HCT116 (cell line): ENCODE measurements at regions not wholly inside any gene's neighbourhood (a gene's known extent, or its start where the extent isn't known, plus 50 kb on each side); places are given as distances from the start of the nearest gene placed in this dataset.

Experiments used
- ATAC-seq: fragments of 200-7000 bp; cut with Tn5 transposase; 2 replicates; pipeline ENCODE4 v1.9.1; 2020; ENCODE audit warnings: mild to moderate bottlenecking, moderate library complexity
- BruUV-seq: library from RNA; stranded (reverse); fragments of 400-500 nt; replicated peaks from 2 replicates; lab custom pipeline; 2021; lab: Mats Ljungman, UMichigan
- CTCF ChIA-PET: fragments of 300-600 bp; sonication (Branson Sonifier 250); formaldehyde crosslinking; loops from one replicate; lab custom pipeline; 2021; ENCODE audit warnings: antibody characterized with exemption; lab: Charles Lee
- POLR2A ChIA-PET: fragments of 300-600, 350-600 bp; sonication (Branson Sonifier 250); formaldehyde crosslinking; loops from one replicate; lab custom pipeline; 2021; ENCODE audit warnings: antibody characterized with exemption; lab: Charles Lee
- RAD21 ChIA-PET, 2 experiments: fragments of 300-600 bp; sonication (Branson Sonifier 250); formaldehyde crosslinking; loops; one replicate each; lab custom pipeline; 2023; ENCODE audit warnings: low total read pairs in 2 of 2; ENCODE audit not compliant: uncharacterized antibody in 2 of 2, unreplicated experiment in 2 of 2, low non-redundant PET in 1 of 2; lab: Charles Lee
- DNase-seq: peaks from one replicate; pipeline ENCODE4 v3.0.0-alpha.2; 2010; ENCODE audit warnings: low read depth, low spot score
- H2AFZ ChIP-seq: fragments of 200-600 bp; shearing (Covaris generic), sonication (generic); 2 replicates; pipeline ENCODE4 v1.6.1; 2017; ENCODE audit warnings: low read depth, mixed run types, mixed read lengths, antibody characterized with exemption, low read length; ENCODE audit not compliant: poor library complexity, severe bottlenecking
- H3K27ac ChIP-seq: 2 replicates; pipeline ENCODE4 v1.5.1; 2012; ENCODE audit warnings: low read depth, low read length
- H3K27me3 ChIP-seq: fragments of 200-600 bp; sonication (generic); 2 replicates; pipeline ENCODE4 v1.6.1; 2016; ENCODE audit warnings: mixed run types, low read length, mixed read lengths; ENCODE audit not compliant: insufficient read depth
- H3K36me3 ChIP-seq, 2 experiments: fragments of 200-500 bp in 1 of 2; fragments of 200-600 bp in 1 of 2; sonication (Bioruptor generic) in 1 of 2; sonication (generic) in 1 of 2; 2 replicates each; pipeline versions ENCODE4 v1.5.1 to v1.6.1; 2014 to 2016; ENCODE audit warnings: low read length in 2 of 2, inconsistent platforms in 1 of 2, mixed read lengths in 1 of 2, mixed run types in 1 of 2; ENCODE audit not compliant: insufficient read depth in 2 of 2, control insufficient read depth in 1 of 2
- H3K4me1 ChIP-seq, 2 experiments: fragments of 200-600 bp in 1 of 2; sonication (generic) in 1 of 2; 2 replicates each; pipeline versions ENCODE4 v1.5.1 to v1.6.1; 2012 to 2017; ENCODE audit warnings: low read length in 2 of 2, inconsistent platforms in 1 of 2, mild to moderate bottlenecking in 1 of 2, mixed read lengths in 1 of 2, mixed run types in 1 of 2, moderate library complexity in 1 of 2; ENCODE audit not compliant: insufficient read depth in 2 of 2, control insufficient read depth in 1 of 2
- H3K4me2 ChIP-seq: fragments of 200-600 bp; sonication (generic); 2 replicates; pipeline ENCODE4 v1.6.1; 2017; ENCODE audit warnings: mixed run types, low read length, mixed read lengths
- H3K4me3 ChIP-seq, 2 experiments: fragments of 200-600 bp in 1 of 2; sonication (generic) in 1 of 2; replicated peaks in 1 of 2; 2 replicates each; pipeline ENCODE4 v1.5.1; 2011 to 2016; ENCODE audit warnings: low read length in 2 of 2, control low read depth in 1 of 2, low read depth in 1 of 2, mild to moderate bottlenecking in 1 of 2, mixed read lengths in 1 of 2, mixed run types in 1 of 2
- H3K79me2 ChIP-seq: fragments of 200-600 bp; sonication (generic); 2 replicates; pipeline ENCODE4 v1.6.1; 2017; ENCODE audit warnings: mild to moderate bottlenecking, mixed run types, low read length, moderate library complexity, mixed read lengths; ENCODE audit not compliant: insufficient read depth
- H3K9ac ChIP-seq: fragments of 200-600 bp; sonication (generic); 2 replicates; pipeline ENCODE4 v1.6.1; 2016; ENCODE audit warnings: low read length, mixed read lengths
- H3K9me2 ChIP-seq: fragments of 200-600 bp; sonication (generic), shearing (Covaris generic); 2 replicates; pipeline ENCODE4 v1.6.1; 2017; ENCODE audit warnings: mixed run types, mild to moderate bottlenecking, moderate library complexity; ENCODE audit not compliant: insufficient read depth
- H3K9me3 ChIP-seq, 2 experiments: fragments of 200-500 bp in 1 of 2; fragments of 200-600 bp in 1 of 2; sonication (Bioruptor generic) in 1 of 2; sonication (generic) in 1 of 2; 2 replicates each; pipeline ENCODE4 v1.6.1; 2014 to 2017; ENCODE audit warnings: low read length in 2 of 2, mixed read lengths in 2 of 2, inconsistent platforms in 1 of 2, low read depth in 1 of 2, mild to moderate bottlenecking in 1 of 2, mixed run types in 1 of 2, moderate library complexity in 1 of 2; ENCODE audit not compliant: control insufficient read depth in 1 of 2, insufficient read depth in 1 of 2
- H4K20me1 ChIP-seq: fragments of 200-600 bp; sonication (generic), shearing (Covaris generic); 2 replicates; pipeline ENCODE4 v1.6.1; 2017; ENCODE audit warnings: mixed run types, mild to moderate bottlenecking, moderate library complexity; ENCODE audit not compliant: insufficient read depth
- ATF3 ChIP-seq: IDR thresholded peaks from 2 replicates; pipeline ENCODE4 v1.6.1; 2012
- EGR1 ChIP-seq: IDR thresholded peaks from 2 replicates; pipeline ENCODE4 v1.6.1; 2012; ENCODE audit warnings: low read depth
- ELF1 ChIP-seq: IDR thresholded peaks from 2 replicates; pipeline ENCODE4 v1.6.1; 2012; ENCODE audit warnings: low read depth, borderline replicate concordance
- EZH2 ChIP-seq: fragments of 200-600 bp; sonication (generic); IDR thresholded peaks from 2 replicates; pipeline ENCODE4 v1.6.1; 2017; ENCODE audit warnings: antibody characterized with exemption, mixed run types
- FOSL1 ChIP-seq: IDR thresholded peaks from 2 replicates; pipeline ENCODE4 v1.6.1; 2012; ENCODE audit warnings: low read depth
- POLR2A ChIP-seq: IDR thresholded peaks from 2 replicates; pipeline ENCODE4 v1.7.0; 2011; ENCODE audit warnings: borderline replicate concordance; ENCODE audit not compliant: insufficient read depth, insufficient read length; ENCODE audit errors: extremely low read depth
- SIN3A ChIP-seq: IDR thresholded peaks from 2 replicates; pipeline ENCODE4 v1.6.1; 2012; ENCODE audit warnings: low read depth
- SRF ChIP-seq: IDR thresholded peaks from 2 replicates; pipeline ENCODE4 v1.6.1; 2012; ENCODE audit warnings: low read depth
- TCF7L2 ChIP-seq: IDR thresholded peaks from 2 replicates; pipeline ENCODE4 v1.7.0; 2011; ENCODE audit warnings: borderline replicate concordance, inconsistent platforms; ENCODE audit not compliant: insufficient read depth, insufficient read length; ENCODE audit errors: extremely low read depth
- YY1 ChIP-seq: IDR thresholded peaks from 2 replicates; pipeline ENCODE4 v1.6.1; 2011; ENCODE audit warnings: low read length, low read depth, moderate library complexity, mild to moderate bottlenecking; ENCODE audit not compliant: insufficient replicate concordance; ENCODE audit errors: extremely low read depth
- ZFX ChIP-seq: fragments of 450-650 bp; IDR thresholded peaks from 2 replicates; pipeline ENCODE4 v1.6.1; 2017
- intact Hi-C: fragments of 100-400 bp; cut with micrococcal nuclease; formaldehyde crosslinking; loops from 2 replicates; pipeline ENCODE4 v1.10.0; 2022
- TF ChIP-seq, protein P1 (sequence below): IDR thresholded peaks from 2 replicates; pipeline ENCODE4 v1.6.1; 2011; ENCODE audit warnings: mild to moderate bottlenecking, low read length, moderate library complexity; ENCODE audit not compliant: insufficient replicate concordance; ENCODE audit errors: extremely low read depth
- TF ChIP-seq, protein P2 (sequence below), 3 experiments: fragments of 200-600 bp in 1 of 3; sonication (generic) in 1 of 3; IDR thresholded peaks in 2 of 3; conservative IDR thresholded peaks in 1 of 3; 2 replicates each; pipeline ENCODE4 v1.5.1; 2012 to 2017; ENCODE audit warnings: low read depth in 2 of 3, low read length in 2 of 3, antibody characterized with exemption in 1 of 3, borderline replicate concordance in 1 of 3, control low read depth in 1 of 3, mild to moderate bottlenecking in 1 of 3, mixed read lengths in 1 of 3, mixed run types in 1 of 3, moderate library complexity in 1 of 3; ENCODE audit not compliant: insufficient read depth in 1 of 3

GRCh38 chr4:67198727-67199126, 346.6 kb downstream of the CENPC start:
- no peak overlapping the region for H3K9ac ChIP-seq
- RAD21 ChIA-PET: no interaction called here
- intact Hi-C loops: no loop called here
- no peak overlapping the region for H3K27ac ChIP-seq
- 0 out of 4 replicates have a peak, but pooled peaks cover 0 to 3% of the 10 kb centered on the region in 2 experiments for H3K9me3 ChIP-seq
- TF ChIP-seq SIN3A (no peak), FOSL1 (no peak), TCF7L2 (no peak), YY1 (no peak), POLR2A (no peak), EZH2 (no peak)
- TF ChIP-seq, protein P1, sequence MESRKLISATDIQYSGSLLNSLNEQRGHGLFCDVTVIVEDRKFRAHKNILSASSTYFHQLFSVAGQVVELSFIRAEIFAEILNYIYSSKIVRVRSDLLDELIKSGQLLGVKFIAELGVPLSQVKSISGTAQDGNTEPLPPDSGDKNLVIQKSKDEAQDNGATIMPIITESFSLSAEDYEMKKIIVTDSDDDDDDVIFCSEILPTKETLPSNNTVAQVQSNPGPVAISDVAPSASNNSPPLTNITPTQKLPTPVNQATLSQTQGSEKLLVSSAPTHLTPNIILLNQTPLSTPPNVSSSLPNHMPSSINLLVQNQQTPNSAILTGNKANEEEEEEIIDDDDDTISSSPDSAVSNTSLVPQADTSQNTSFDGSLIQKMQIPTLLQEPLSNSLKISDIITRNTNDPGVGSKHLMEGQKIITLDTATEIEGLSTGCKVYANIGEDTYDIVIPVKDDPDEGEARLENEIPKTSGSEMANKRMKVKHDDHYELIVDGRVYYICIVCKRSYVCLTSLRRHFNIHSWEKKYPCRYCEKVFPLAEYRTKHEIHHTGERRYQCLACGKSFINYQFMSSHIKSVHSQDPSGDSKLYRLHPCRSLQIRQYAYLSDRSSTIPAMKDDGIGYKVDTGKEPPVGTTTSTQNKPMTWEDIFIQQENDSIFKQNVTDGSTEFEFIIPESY: no peak
- no peaks in the 10 kb centered on the region for H3K4me1 ChIP-seq
- H3K79me2 ChIP-seq: no peaks in the 10 kb centered on the region
- no peak for DNase-seq
- no peaks in the 10 kb centered on the region for H3K36me3 ChIP-seq
- BruUV-seq: no TSS peak
- POLR2A ChIA-PET: no interaction called here
- CTCF ChIA-PET: no interaction called here
- no peaks in the 10 kb centered on the region for H3K9me2 ChIP-seq
- H2AFZ ChIP-seq: no peak overlapping the region
- H3K27me3 ChIP-seq: no peaks in the 10 kb centered on the region
- ATAC-seq: no peak
- H3K4me2 ChIP-seq: no peak overlapping the region
- no peak overlapping the region for H3K4me3 ChIP-seq
- no peaks in the 10 kb centered on the region for H4K20me1 ChIP-seq

DNA sequence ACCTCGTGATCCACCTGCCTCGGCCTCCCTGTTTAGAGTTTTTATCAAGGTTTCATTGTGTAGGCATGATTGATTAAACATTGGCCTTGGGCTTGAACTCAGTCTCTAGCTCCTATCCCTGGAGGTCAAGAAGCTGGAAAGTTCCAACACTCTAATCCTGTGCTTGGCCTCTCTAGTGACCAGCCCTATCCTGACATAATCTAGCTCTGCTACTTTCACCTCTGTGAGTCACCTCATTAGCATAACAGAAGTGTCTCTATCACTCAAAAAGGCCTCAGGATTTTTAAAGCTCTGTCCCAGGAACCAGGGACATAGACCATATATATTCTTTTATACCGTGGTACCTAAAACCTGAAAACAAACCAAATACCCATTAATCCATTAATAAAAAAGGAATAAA, 377.5 kb downstream of the CENPC start:
- intact Hi-C loops: no loop called here
- TF ChIP-seq, protein P2, sequence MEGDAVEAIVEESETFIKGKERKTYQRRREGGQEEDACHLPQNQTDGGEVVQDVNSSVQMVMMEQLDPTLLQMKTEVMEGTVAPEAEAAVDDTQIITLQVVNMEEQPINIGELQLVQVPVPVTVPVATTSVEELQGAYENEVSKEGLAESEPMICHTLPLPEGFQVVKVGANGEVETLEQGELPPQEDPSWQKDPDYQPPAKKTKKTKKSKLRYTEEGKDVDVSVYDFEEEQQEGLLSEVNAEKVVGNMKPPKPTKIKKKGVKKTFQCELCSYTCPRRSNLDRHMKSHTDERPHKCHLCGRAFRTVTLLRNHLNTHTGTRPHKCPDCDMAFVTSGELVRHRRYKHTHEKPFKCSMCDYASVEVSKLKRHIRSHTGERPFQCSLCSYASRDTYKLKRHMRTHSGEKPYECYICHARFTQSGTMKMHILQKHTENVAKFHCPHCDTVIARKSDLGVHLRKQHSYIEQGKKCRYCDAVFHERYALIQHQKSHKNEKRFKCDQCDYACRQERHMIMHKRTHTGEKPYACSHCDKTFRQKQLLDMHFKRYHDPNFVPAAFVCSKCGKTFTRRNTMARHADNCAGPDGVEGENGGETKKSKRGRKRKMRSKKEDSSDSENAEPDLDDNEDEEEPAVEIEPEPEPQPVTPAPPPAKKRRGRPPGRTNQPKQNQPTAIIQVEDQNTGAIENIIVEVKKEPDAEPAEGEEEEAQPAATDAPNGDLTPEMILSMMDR (IDR thresholded peaks at IDR 0.05 in 2 of 3, conservative IDR thresholded peaks at IDR 0.05 in 1 of 3; ENCODE audit: borderline replicate concordance in 1 of 3, insufficient read depth in 1 of 3, low read depth in 2 of 3, low read length in 2 of 3): no peak
- no peak for TF ChIP-seq ATF3
- no peak for TF ChIP-seq ELF1
- TF ChIP-seq SRF: no peak
- no peak for TF ChIP-seq EGR1
- TF ChIP-seq ZFX: no peak
- TF ChIP-seq YY1: no peak

More for the DNA sequence above, 377.5 kb downstream of the CENPC start:
- ChIA-PET CTCF (no interaction called here), POLR2A (no interaction called here), RAD21 (no interaction called here)
- Histone ChIP-seq H3K9me3 (peaks cover 0 to 12% of the 10 kb centered on the region in 2 experiments; a peak in 2 of 4 replicates), H3K79me2 (no peaks in the 10 kb centered on the region), H3K27ac (no peak overlapping the region), H4K20me1 (no peaks in the 10 kb centered on the region; the same call in 1 of the 2 replicates), H2AFZ (no peak overlapping the region), H3K9me2 (no peaks in the 10 kb centered on the region; the same call in 1 of the 2 replicates), H3K4me3 (no peak overlapping the region), H3K36me3 (no peaks in the 10 kb centered on the region), H3K4me1 (no peaks in the 10 kb centered on the region), H3K4me2 (no peak overlapping the region), H3K27me3 (no peaks in the 10 kb centered on the region), H3K9ac (no peak overlapping the region)
- BruUV-seq: no TSS peak
- ATAC-seq: no peak
- no peak for DNase-seq
